ENCODE measurements at regions not wholly inside any gene's neighbourhood (a gene's known extent, or its start where the extent isn't known, plus 50 kb on each side); places are given as distances from the start of the nearest gene placed in this dataset.

GRCh38 chr13:63190742-63191141, 1775.1 kb upstream of the PCDH20 start:
- Histone ChIP-seq H3K27ac (ENCODE audit: low read length) (no peak overlapping the region), H3K9me3 (ENCODE audit: control insufficient read depth, insufficient read depth, low read length) (no peaks in the 10 kb centered on the region), H3K36me3 (ENCODE audit: control insufficient read depth, insufficient read depth, low read length) (no peaks in the 10 kb centered on the region), H3K4me1 (ENCODE audit: control insufficient read depth, insufficient read depth, low read length) (no peaks in the 10 kb centered on the region; the same call in 1 of the 2 replicates), H3K27me3 (ENCODE audit: control insufficient read depth, insufficient read depth, low read length) (no peaks in the 10 kb centered on the region), H3K4me3 (ENCODE audit: low read length) (no peak overlapping the region)
- no peak for DNase-seq (ENCODE audit: low read depth, low spot score)
- no CpG with 5 or more reads among the region's 5 CpGs for WGBS (ENCODE audit: insufficient coverage, insufficient read length)

- no peaks in the 10 kb centered on the region; the same call in 1 of the 2 replicates for H3K4me1 ChIP-seq (ENCODE audit: control insufficient read depth, insufficient read depth, low read length)
- H3K36me3 ChIP-seq (ENCODE audit: control insufficient read depth, insufficient read depth, low read length), result no peaks in the 10 kb centered on the region
- H3K9me3 ChIP-seq (ENCODE audit: control insufficient read depth, insufficient read depth, low read length), result no peaks in the 10 kb centered on the region
- H3K27ac ChIP-seq (ENCODE audit: low read length), result no peak overlapping the region
- WGBS (ENCODE audit: insufficient coverage, insufficient read length), result no CpG with 5 or more reads among the region's 2 CpGs
- no peak for DNase-seq (ENCODE audit: low read depth, low spot score)
- H3K4me3 ChIP-seq (ENCODE audit: low read length), result no peak overlapping the region
- no peaks in the 10 kb centered on the region for H3K27me3 ChIP-seq (ENCODE audit: control insufficient read depth, insufficient read depth, low read length)
Measured at GRCh38 chr13:63190219-63190618, 1774.6 kb upstream of the PCDH20 start.

GRCh38 chr13:63189712-63190111, 1774.1 kb upstream of the PCDH20 start:
- no peaks in the 10 kb centered on the region; the same call in 1 of the 2 replicates for H3K4me1 ChIP-seq (ENCODE audit: control insufficient read depth, insufficient read depth, low read length)
- no peak overlapping the region for H3K27ac ChIP-seq (ENCODE audit: low read length)
- DNase-seq (ENCODE audit: low read depth, low spot score), result no peak
- no peaks in the 10 kb centered on the region for H3K36me3 ChIP-seq (ENCODE audit: control insufficient read depth, insufficient read depth, low read length)
- no peaks in the 10 kb centered on the region for H3K27me3 ChIP-seq (ENCODE audit: control insufficient read depth, insufficient read depth, low read length)
- H3K9me3 ChIP-seq (ENCODE audit: control insufficient read depth, insufficient read depth, low read length), result no peaks in the 10 kb centered on the region
- no CpG with 5 or more reads among the region's 9 CpGs for WGBS (ENCODE audit: insufficient coverage, insufficient read length)
- H3K4me3 ChIP-seq (ENCODE audit: low read length), result no peak overlapping the region

- Histone ChIP-seq H3K27me3 (ENCODE audit: control insufficient read depth, insufficient read depth, low read length) (no peaks in the 10 kb centered on the region), H3K36me3 (ENCODE audit: control insufficient read depth, insufficient read depth, low read length) (no peaks in the 10 kb centered on the region), H3K9me3 (ENCODE audit: control insufficient read depth, insufficient read depth, low read length) (no peaks in the 10 kb centered on the region), H3K27ac (ENCODE audit: low read length) (no peak overlapping the region), H3K4me1 (ENCODE audit: control insufficient read depth, insufficient read depth, low read length) (no peaks in the 10 kb centered on the region; the same call in 1 of the 2 replicates), H3K4me3 (ENCODE audit: low read length) (no peak overlapping the region)
- peak; percentile 63 for DNase-seq (ENCODE audit: low read depth, low spot score)
- WGBS (ENCODE audit: insufficient coverage, insufficient read length), result no CpG with 5 or more reads among the region's 2 CpGs
Measured at GRCh38 chr13:63184693-63185092, 1769.0 kb upstream of the PCDH20 start.

GRCh38 chr13:63175536-63175935, 1759.9 kb upstream of the PCDH20 start:
- H3K36me3 ChIP-seq (ENCODE audit: control insufficient read depth, insufficient read depth, low read length), result no peaks in the 10 kb centered on the region
- DNase-seq (ENCODE audit: low read depth, low spot score), result no peak
- H3K4me3 ChIP-seq (ENCODE audit: low read length), result no peak overlapping the region
- no peaks in the 10 kb centered on the region for H3K27me3 ChIP-seq (ENCODE audit: control insufficient read depth, insufficient read depth, low read length)
- no peak overlapping the region for H3K27ac ChIP-seq (ENCODE audit: low read length)
- no peaks in the 10 kb centered on the region for H3K4me1 ChIP-seq (ENCODE audit: control insufficient read depth, insufficient read depth, low read length)
- no peaks in the 10 kb centered on the region for H3K9me3 ChIP-seq (ENCODE audit: control insufficient read depth, insufficient read depth, low read length)

GRCh38 chr13:63167699-63168337, 1752.2 kb upstream of the PCDH20 start:
- Histone ChIP-seq H3K27ac (ENCODE audit: low read length) (no peak overlapping the region), H3K9me3 (ENCODE audit: control insufficient read depth, insufficient read depth, low read length) (no peaks in the 10 kb centered on the region), H3K4me1 (ENCODE audit: control insufficient read depth, insufficient read depth, low read length) (peaks cover 3% of the 10 kb centered on the region; the same call in 1 of the 2 replicates), H3K4me3 (ENCODE audit: low read length) (no peak overlapping the region), H3K27me3 (ENCODE audit: control insufficient read depth, insufficient read depth, low read length) (no peaks in the 10 kb centered on the region), H3K36me3 (ENCODE audit: control insufficient read depth, insufficient read depth, low read length) (no peaks in the 10 kb centered on the region)
- peak; percentile 35 for DNase-seq (ENCODE audit: low read depth, low spot score)
- no CpG with 5 or more reads among the region's 7 CpGs for WGBS (ENCODE audit: insufficient coverage, insufficient read length)

- Histone ChIP-seq H3K27ac (ENCODE audit: low read length) (no peak overlapping the region), H3K27me3 (ENCODE audit: control insufficient read depth, insufficient read depth, low read length) (no peaks in the 10 kb centered on the region), H3K36me3 (ENCODE audit: control insufficient read depth, insufficient read depth, low read length) (no peaks in the 10 kb centered on the region), H3K4me3 (ENCODE audit: low read length) (no peak overlapping the region), H3K4me1 (ENCODE audit: control insufficient read depth, insufficient read depth, low read length) (peaks cover 3% of the 10 kb centered on the region; the same call in 1 of the 2 replicates), H3K9me3 (ENCODE audit: control insufficient read depth, insufficient read depth, low read length) (no peaks in the 10 kb centered on the region)
- DNase-seq (ENCODE audit: low read depth, low spot score), result no peak
- no CpG with 5 or more reads among the region's 4 CpGs for WGBS (ENCODE audit: insufficient coverage, insufficient read length)
Measured at GRCh38 chr13:63166345-63166744, 1750.7 kb upstream of the PCDH20 start.

- no CpG with 5 or more reads among the region's 2 CpGs for WGBS (ENCODE audit: insufficient coverage, insufficient read length)
Measured at GRCh38 chr13:63163903-63164302, 1748.3 kb upstream of the PCDH20 start.

GRCh38 chr13:63161219-63161618, 1745.6 kb upstream of the PCDH20 start:
- no peaks in the 10 kb centered on the region for H3K9me3 ChIP-seq (ENCODE audit: control insufficient read depth, insufficient read depth, low read length)
- H3K4me3 ChIP-seq (ENCODE audit: low read length), result no peak overlapping the region
- H3K27ac ChIP-seq (ENCODE audit: low read length), result no peak overlapping the region
- H3K4me1 ChIP-seq (ENCODE audit: control insufficient read depth, insufficient read depth, low read length), result no peaks in the 10 kb centered on the region
- no peaks in the 10 kb centered on the region for H3K27me3 ChIP-seq (ENCODE audit: control insufficient read depth, insufficient read depth, low read length)
- DNase-seq (ENCODE audit: low read depth, low spot score), result no peak
- no peaks in the 10 kb centered on the region for H3K36me3 ChIP-seq (ENCODE audit: control insufficient read depth, insufficient read depth, low read length)
- no CpG with 5 or more reads among the region's 1 CpG for WGBS (ENCODE audit: insufficient coverage, insufficient read length)

More at GRCh38 chr13:63163903-63164302, 1748.3 kb upstream of the PCDH20 start:
- Histone ChIP-seq H3K36me3 (ENCODE audit: control insufficient read depth, insufficient read depth, low read length) (no peaks in the 10 kb centered on the region), H3K27ac (ENCODE audit: low read length) (no peak overlapping the region), H3K9me3 (ENCODE audit: control insufficient read depth, insufficient read depth, low read length) (no peaks in the 10 kb centered on the region), H3K27me3 (ENCODE audit: control insufficient read depth, insufficient read depth, low read length) (no peaks in the 10 kb centered on the region), H3K4me3 (ENCODE audit: low read length) (no peak overlapping the region), H3K4me1 (ENCODE audit: control insufficient read depth, insufficient read depth, low read length) (peaks cover 3% of the 10 kb centered on the region; the same call in 1 of the 2 replicates)
- no peak for DNase-seq (ENCODE audit: low read depth, low spot score)

GRCh38 chr13:63156816-63157215, 1741.2 kb upstream of the PCDH20 start:
- Histone ChIP-seq H3K9me3 (ENCODE audit: control insufficient read depth, insufficient read depth, low read length) (no peaks in the 10 kb centered on the region), H3K4me1 (ENCODE audit: control insufficient read depth, insufficient read depth, low read length) (no peaks in the 10 kb centered on the region), H3K4me3 (ENCODE audit: low read length) (no peak overlapping the region), H3K27ac (ENCODE audit: low read length) (no peak overlapping the region), H3K36me3 (ENCODE audit: control insufficient read depth, insufficient read depth, low read length) (no peaks in the 10 kb centered on the region), H3K27me3 (ENCODE audit: control insufficient read depth, insufficient read depth, low read length) (no peaks in the 10 kb centered on the region)
- WGBS (ENCODE audit: insufficient coverage, insufficient read length), result no CpG with 5 or more reads among the region's 2 CpGs
- DNase-seq (ENCODE audit: low read depth, low spot score), result no peak

- no peaks in the 10 kb centered on the region for H3K4me1 ChIP-seq (ENCODE audit: control insufficient read depth, insufficient read depth, low read length)
- no peak overlapping the region for H3K4me3 ChIP-seq (ENCODE audit: low read length)
- H3K36me3 ChIP-seq (ENCODE audit: control insufficient read depth, insufficient read depth, low read length), result no peaks in the 10 kb centered on the region
- no peak overlapping the region for H3K27ac ChIP-seq (ENCODE audit: low read length)
- no peaks in the 10 kb centered on the region for H3K27me3 ChIP-seq (ENCODE audit: control insufficient read depth, insufficient read depth, low read length)
- no peaks in the 10 kb centered on the region for H3K9me3 ChIP-seq (ENCODE audit: control insufficient read depth, insufficient read depth, low read length)
- WGBS (ENCODE audit: insufficient coverage, insufficient read length), result no CpG with 5 or more reads among the region's 3 CpGs
- DNase-seq (ENCODE audit: low read depth, low spot score), result no peak
Measured at GRCh38 chr13:63149375-63149774, 1733.7 kb upstream of the PCDH20 start.

Measured in iPS DF 6.9 (cell line).